Astrocyte (in vitro differentiated cells and primary cell): ENCODE measurements at regions not wholly inside any gene's neighbourhood (a gene's known extent, or its start where the extent isn't known, plus 50 kb on each side); places are given as distances from the start of the nearest gene placed in this dataset.

Experiments used
- DNase-seq: peaks from one replicate; pipeline ENCODE4 v3.0.0-alpha.2; 2010; ENCODE audit warnings: low read depth
- FAIRE-seq: peaks from 2 replicates; lab custom pipeline; 2011; peaks lifted over from hg19 to GRCh38; lab: Jason Lieb, UNC
- H2AFZ ChIP-seq: 2 replicates; pipeline ENCODE4 v1.6.0; 2012; ENCODE audit warnings: low read depth, low read length, inconsistent platforms
- H3K27ac ChIP-seq: 2 replicates; pipeline ENCODE4 v1.5.1; 2011; ENCODE audit warnings: low read depth, low read length, inconsistent platforms
- H3K27me3 ChIP-seq: 2 replicates; pipeline ENCODE4 v1.6.0; 2011; ENCODE audit warnings: low read length, inconsistent platforms; ENCODE audit not compliant: insufficient read depth
- H3K36me3 ChIP-seq: 2 replicates; pipeline ENCODE4 v1.5.1; 2011; ENCODE audit warnings: low read length, inconsistent platforms; ENCODE audit not compliant: insufficient read depth
- H3K4me1 ChIP-seq: 2 replicates; pipeline ENCODE4 v1.5.1; 2011; ENCODE audit warnings: low read length, inconsistent platforms; ENCODE audit not compliant: insufficient read depth
- H3K4me2 ChIP-seq: 2 replicates; pipeline ENCODE4 v1.6.0; 2012; ENCODE audit warnings: low read length, inconsistent platforms
- H3K4me3 ChIP-seq: 2 replicates; pipeline ENCODE4 v1.5.1; 2011; ENCODE audit warnings: low read depth, mild to moderate bottlenecking, low read length, inconsistent platforms; ENCODE audit not compliant: insufficient read depth
- H3K79me2 ChIP-seq: 2 replicates; pipeline ENCODE4 v1.6.0; 2012; ENCODE audit warnings: mild to moderate bottlenecking, low read length, inconsistent platforms; ENCODE audit not compliant: insufficient read depth
- H3K9ac ChIP-seq: 2 replicates; pipeline ENCODE4 v1.6.0; 2012; ENCODE audit warnings: mild to moderate bottlenecking, low read length, inconsistent platforms
- H3K9me3 ChIP-seq: 2 replicates; pipeline ENCODE4 v1.5.1; 2012; ENCODE audit warnings: low read depth, mild to moderate bottlenecking, low read length, inconsistent platforms; ENCODE audit not compliant: insufficient read depth
- H4K20me1 ChIP-seq: 2 replicates; pipeline ENCODE4 v1.6.0; 2012; ENCODE audit warnings: low read length, inconsistent platforms; ENCODE audit not compliant: insufficient read depth
- H3K27ac Mint-ChIP-seq: one replicate; pipeline ENCODE4 v1.8.0; 2021; ENCODE audit warnings: mild to moderate bottlenecking, mixed read lengths; ENCODE audit not compliant: unreplicated experiment
- H3K27me3 Mint-ChIP-seq: one replicate; pipeline ENCODE4 v1.8.0; 2021; ENCODE audit warnings: low read depth, mixed read lengths; ENCODE audit not compliant: unreplicated experiment
- H3K36me3 Mint-ChIP-seq: one replicate; pipeline ENCODE4 v1.8.0; 2021; ENCODE audit warnings: low read depth, mixed read lengths; ENCODE audit not compliant: unreplicated experiment
- H3K4me1 Mint-ChIP-seq: one replicate; pipeline ENCODE4 v1.8.0; 2021; ENCODE audit warnings: low read depth, mixed read lengths; ENCODE audit not compliant: unreplicated experiment
- H3K4me3 Mint-ChIP-seq: one replicate; pipeline ENCODE4 v1.8.0; 2021; ENCODE audit warnings: mild to moderate bottlenecking, moderate library complexity, mixed read lengths; ENCODE audit not compliant: unreplicated experiment
- H3K9me3 Mint-ChIP-seq: one replicate; pipeline ENCODE4 v1.8.0; 2021; ENCODE audit warnings: mild to moderate bottlenecking, mixed read lengths; ENCODE audit not compliant: unreplicated experiment
- CTCF ChIP-seq: IDR thresholded peaks from 2 replicates; pipeline ENCODE4 v1.5.1; 2011; ENCODE audit warnings: low read depth, mild to moderate bottlenecking, inconsistent platforms, low read length, moderate library complexity; ENCODE audit not compliant: insufficient read depth
- EZH2 ChIP-seq: IDR thresholded peaks from 2 replicates; pipeline ENCODE4 v1.6.1; 2012; ENCODE audit warnings: mild to moderate bottlenecking, low read length, inconsistent platforms; ENCODE audit not compliant: insufficient read depth

- H2AFZ ChIP-seq: no peak overlapping the region
- Mint-ChIP-seq H3K27me3 (no peaks in the 10 kb centered on the region), H3K36me3 (no peaks in the 10 kb centered on the region), H3K9me3 (peaks cover 6% of the 10 kb centered on the region), H3K4me1 (no peaks in the 10 kb centered on the region), H3K27ac (no peak overlapping the region), H3K4me3 (no peak overlapping the region)
- TF ChIP-seq CTCF: no peak
- no peak for TF ChIP-seq EZH2
- DNase-seq (no peak), FAIRE-seq (no peak)
- no peaks in the 10 kb centered on the region for H3K79me2 ChIP-seq
- H3K4me3 ChIP-seq: no peak overlapping the region
- H3K9me3 ChIP-seq: no peaks in the 10 kb centered on the region
- no peaks in the 10 kb centered on the region for H3K27me3 ChIP-seq
- no peaks in the 10 kb centered on the region for H3K4me1 ChIP-seq
- no peaks in the 10 kb centered on the region for H4K20me1 ChIP-seq
- no peak overlapping the region for H3K4me2 ChIP-seq
- H3K9ac ChIP-seq: no peak overlapping the region
- H3K27ac ChIP-seq: no peak overlapping the region
- no peaks in the 10 kb centered on the region for H3K36me3 ChIP-seq
These were observed 52.5 kb downstream of the PF4 start for GRCh38 chr4:73929278-73929677.

- Mint-ChIP-seq H3K36me3 (no peaks in the 10 kb centered on the region), H3K4me3 (no peak overlapping the region), H3K4me1 (peaks cover 22% of the 10 kb centered on the region), H3K27ac (no peak overlapping the region), H3K27me3 (no peaks in the 10 kb centered on the region), H3K9me3 (peaks cover 6% of the 10 kb centered on the region)
- Histone ChIP-seq H3K27me3 (no peaks in the 10 kb centered on the region), H3K4me1 (peaks cover 8% of the 10 kb centered on the region), H3K4me3 (no peak overlapping the region), H3K36me3 (no peaks in the 10 kb centered on the region), H3K79me2 (no peaks in the 10 kb centered on the region), H3K9me3 (no peaks in the 10 kb centered on the region), H3K9ac (no peak overlapping the region), H2AFZ (no peak overlapping the region), H3K4me2 (no peak overlapping the region), H4K20me1 (no peaks in the 10 kb centered on the region), H3K27ac (no peak overlapping the region)
- FAIRE-seq (no peak), DNase-seq (no peak)
- no peak for TF ChIP-seq CTCF
- no peak for TF ChIP-seq EZH2
These were observed 54.4 kb downstream of the CXCL1 start for GRCh38 chr4:73923631-73923937.

- H4K20me1 ChIP-seq: no peaks in the 10 kb centered on the region
- H3K36me3 ChIP-seq: no peaks in the 10 kb centered on the region
- Mint-ChIP-seq H3K9me3 (peaks cover 6% of the 10 kb centered on the region), H3K4me3 (no peak overlapping the region), H3K4me1 (peaks cover 28% of the 10 kb centered on the region), H3K27ac (peak overlapping the region; percentile 79), H3K36me3 (no peaks in the 10 kb centered on the region), H3K27me3 (no peaks in the 10 kb centered on the region)
- no peaks in the 10 kb centered on the region for H3K9me3 ChIP-seq
- peak; percentile 47 for TF ChIP-seq CTCF
- TF ChIP-seq EZH2: no peak
- no peak overlapping the region for H3K9ac ChIP-seq
- H3K27me3 ChIP-seq: no peaks in the 10 kb centered on the region
- no peaks in the 10 kb centered on the region for H3K79me2 ChIP-seq
- H3K27ac ChIP-seq: no peak overlapping the region
- no peak overlapping the region for H2AFZ ChIP-seq
- H3K4me3 ChIP-seq: no peak overlapping the region
- H3K4me2 ChIP-seq: no peak overlapping the region
- DNase-seq (peak; percentile 16), FAIRE-seq (peak; percentile 76)
- H3K4me1 ChIP-seq: peaks cover 12% of the 10 kb centered on the region
These were observed 53.8 kb downstream of the CXCL1 start for GRCh38 chr4:73922766-73923630.
